ENCODE measurements at regions not wholly inside any gene's neighbourhood (a gene's known extent, or its start where the extent isn't known, plus 50 kb on each side); places are given as distances from the start of the nearest gene placed in this dataset.

- intact Hi-C loops (cut with micrococcal nuclease): no loop called here
- no TSS peak for BruUV-seq (replicated peaks)
- no peak for DNase-seq (ENCODE audit: unreplicated experiment)
- no peaks in the 10 kb centered on the region for H3K36me3 Mint-ChIP-seq (ENCODE audit: insufficient read depth, unreplicated experiment)
- no peak overlapping the region for H3K4me3 Mint-ChIP-seq (ENCODE audit: unreplicated experiment)
- TF ChIP-seq CTCF (IDR thresholded peaks at IDR 0.05; ENCODE audit: unreplicated experiment): no peak
- no peaks in the 10 kb centered on the region for H3K9me3 Mint-ChIP-seq (ENCODE audit: unreplicated experiment)
- no peak overlapping the region for H3K27ac Mint-ChIP-seq (ENCODE audit: low read depth, unreplicated experiment)
- H3K4me1 Mint-ChIP-seq (ENCODE audit: insufficient read depth, unreplicated experiment): no peaks in the 10 kb centered on the region
- ChIA-PET CTCF (no interaction called here), POLR2A (no interaction called here)
- peaks cover 70% of the 10 kb centered on the region for H3K27me3 Mint-ChIP-seq (ENCODE audit: insufficient read depth, unreplicated experiment)
These were observed 568.2 kb downstream of the ANKRD7 start for GRCh38 chr7:118792682-118793081.

GRCh38 chr7:118793582-118793981 lies 569.1 kb downstream of the ANKRD7 start:
- ChIA-PET CTCF (interaction anchor here (0.7 kb wide), 1 partner anchor 74 kb away, joined by 3 read pairs; no protein-coding TSS in a partner anchor), POLR2A (no interaction called here)
- Mint-ChIP-seq H3K27ac (ENCODE audit: low read depth, unreplicated experiment) (no peak overlapping the region), H3K36me3 (ENCODE audit: insufficient read depth, unreplicated experiment) (no peaks in the 10 kb centered on the region), H3K4me1 (ENCODE audit: insufficient read depth, unreplicated experiment) (no peaks in the 10 kb centered on the region), H3K27me3 (ENCODE audit: insufficient read depth, unreplicated experiment) (peaks cover 70% of the 10 kb centered on the region), H3K9me3 (ENCODE audit: unreplicated experiment) (no peaks in the 10 kb centered on the region), H3K4me3 (ENCODE audit: unreplicated experiment) (no peak overlapping the region)
- no TSS peak for BruUV-seq (replicated peaks)
- DNase-seq (ENCODE audit: unreplicated experiment): no peak
- intact Hi-C loops (cut with micrococcal nuclease): no loop called here
- no peak for TF ChIP-seq CTCF (IDR thresholded peaks at IDR 0.05; ENCODE audit: unreplicated experiment)

- ChIA-PET CTCF (interaction anchor here (0.7 to 0.8 kb wide), 2 partner anchors 50 to 401 kb away, joined by 3 read pairs; no protein-coding TSS in a partner anchor), POLR2A (no interaction called here)
- Mint-ChIP-seq H3K27ac (ENCODE audit: low read depth, unreplicated experiment) (no peak overlapping the region), H3K4me1 (ENCODE audit: insufficient read depth, unreplicated experiment) (no peaks in the 10 kb centered on the region), H3K27me3 (ENCODE audit: insufficient read depth, unreplicated experiment) (peaks cover 74% of the 10 kb centered on the region), H3K36me3 (ENCODE audit: insufficient read depth, unreplicated experiment) (no peaks in the 10 kb centered on the region), H3K9me3 (ENCODE audit: unreplicated experiment) (no peaks in the 10 kb centered on the region), H3K4me3 (ENCODE audit: unreplicated experiment) (no peak overlapping the region)
- no TSS peak for BruUV-seq (replicated peaks)
- no peak for TF ChIP-seq CTCF (IDR thresholded peaks at IDR 0.05; ENCODE audit: unreplicated experiment)
- intact Hi-C loops (cut with micrococcal nuclease): no loop called here
- DNase-seq (ENCODE audit: unreplicated experiment): no peak
These were observed 569.9 kb downstream of the ANKRD7 start for GRCh38 chr7:118794419-118794818.

GRCh38 chr7:118801366-118801765 lies 576.9 kb downstream of the ANKRD7 start:
- intact Hi-C loops (cut with micrococcal nuclease): no loop called here
- H3K9me3 Mint-ChIP-seq (ENCODE audit: unreplicated experiment): no peaks in the 10 kb centered on the region

More at GRCh38 chr7:118801366-118801765, 576.9 kb downstream of the ANKRD7 start:
- CTCF ChIA-PET: no interaction called here
- no peak for TF ChIP-seq CTCF (IDR thresholded peaks at IDR 0.05; ENCODE audit: unreplicated experiment)
- BruUV-seq (replicated peaks): no TSS peak
- Mint-ChIP-seq H3K27me3 (ENCODE audit: insufficient read depth, unreplicated experiment) (peaks cover 73% of the 10 kb centered on the region), H3K27ac (ENCODE audit: low read depth, unreplicated experiment) (no peak overlapping the region), H3K4me1 (ENCODE audit: insufficient read depth, unreplicated experiment) (no peaks in the 10 kb centered on the region), H3K36me3 (ENCODE audit: insufficient read depth, unreplicated experiment) (no peaks in the 10 kb centered on the region), H3K4me3 (ENCODE audit: unreplicated experiment) (no peak overlapping the region)
- POLR2A ChIA-PET: interaction anchor here (0.7 kb wide), 1 partner anchor 1683 kb away, joined by 3 read pairs; no protein-coding TSS in a partner anchor
- no peak for DNase-seq (ENCODE audit: unreplicated experiment)

Data from MCF 10A (cell line).